Esophagus squamous epithelium (tissue), 5 donors: ENCODE measurements at regions not wholly inside any gene's neighbourhood (a gene's known extent, or its start where the extent isn't known, plus 50 kb on each side); places are given as distances from the start of the nearest gene placed in this dataset.

Experiments
- DNase-seq: peaks from one replicate; lab custom pipeline; 2025; lab: John Stamatoyannopoulos, UW
- H3K27ac ChIP-seq, 4 donors: fragments of 200-600 bp; sonication (generic); one replicate each; pipeline ENCODE4 v1.5.1; 2016 to 2019; ENCODE audit warnings: mild to moderate bottlenecking in 1 of 4
- H3K27me3 ChIP-seq, 4 donors: fragments of 200-600 bp; sonication (generic); 1 replicate in 3 of 4; 2 replicates in 1 of 4; pipeline versions ENCODE4 v1.5.1 to v1.6.0; 2017 to 2021; ENCODE audit warnings: antibody characterized with exemption in 1 of 4
- H3K36me3 ChIP-seq, 3 donors: fragments of 200-600 bp; sonication (generic); one replicate each; pipeline ENCODE4 v1.5.1; 2016 to 2019
- H3K4me1 ChIP-seq, 3 donors: fragments of 200-600 bp; sonication (generic); one replicate each; pipeline ENCODE4 v1.5.1; 2017 to 2019
- H3K4me3 ChIP-seq, 4 donors: fragments of 200-600 bp; sonication (generic); 1 replicate in 3 of 4; 2 replicates in 1 of 4; pipeline ENCODE4 v1.5.1; 2016 to 2019; ENCODE audit warnings: mild to moderate bottlenecking in 2 of 4, moderate library complexity in 1 of 4
- H3K9me3 ChIP-seq, 3 donors: fragments of 200-600 bp; sonication (generic); one replicate each; pipeline ENCODE4 v1.5.1; 2016 to 2019
- CTCF ChIP-seq, 6 experiments: fragments of 450-650 bp in 4 of 6; fragments of 200-600 bp in 2 of 6; sonication (generic) in 2 of 6; IDR thresholded peaks; one replicate each; pipeline ENCODE4 v1.5.1; 2016 to 2019; ENCODE audit warnings: antibody characterized with exemption in 6 of 6, mild to moderate bottlenecking in 4 of 6, moderate library complexity in 4 of 6
- POLR2A ChIP-seq, 4 donors: fragments of 450-650 bp; IDR thresholded peaks; one replicate each; pipeline ENCODE4 v1.6.1; 2017; ENCODE audit warnings: antibody characterized with exemption in 4 of 4, mild to moderate bottlenecking in 4 of 4, moderate library complexity in 3 of 4
- WGBS, 2 donors: methylation state at CpG; one replicate each; pipeline ENCODE4 v1.1.5; 2018; 5-methylcytosine and 5-hydroxymethylcytosine counted together
- intact Hi-C: fragments of 100-400 bp; cut with DNase I; formaldehyde crosslinking; loops from one replicate; pipeline ENCODE4 v1.15.0; 2022
- donor health status: DM: yes; HTN: yes; CAD: no.

- 90 to 100% methylated on average over 1 to 2 of the region's 9 CpGs for WGBS, 2 donors
- no peak for TF ChIP-seq CTCF (IDR thresholded peaks at IDR 0.05)
- no peak for TF ChIP-seq POLR2A (IDR thresholded peaks at IDR 0.05)
- intact Hi-C loops, result no loop called here
- DNase-seq, result no peak
- no peaks in the 10 kb centered on the region for H3K9me3 ChIP-seq
- H3K27ac ChIP-seq, result peak overlapping the region in 1 of 4 donors; percentile 18
- H3K4me1 ChIP-seq, result peaks cover 3 to 31% (median 10%) of the 10 kb centered on the region in 3 donors
- H3K36me3 ChIP-seq, result no peaks in the 10 kb centered on the region
- H3K4me3 ChIP-seq, result no peak overlapping the region
- H3K27me3 ChIP-seq, result peaks cover 0 to 16% (median 0%) of the 10 kb centered on the region in 4 donors
These were observed 113.0 kb downstream of the SIK1 start for GRCh38 chr21:43313939-43314405.

- no peaks in the 10 kb centered on the region for H3K36me3 ChIP-seq
- peak overlapping the region in 1 of 4 donors; percentile 19 for H3K27ac ChIP-seq
- TF ChIP-seq CTCF (IDR thresholded peaks at IDR 0.05) (no peak), POLR2A (IDR thresholded peaks at IDR 0.05) (no peak)
- intact Hi-C loops, result no loop called here
- H3K9me3 ChIP-seq, result no peaks in the 10 kb centered on the region
- peaks cover 0 to 16% (median 0%) of the 10 kb centered on the region in 4 donors for H3K27me3 ChIP-seq
- no peak overlapping the region for H3K4me3 ChIP-seq
- 84 to 87% methylated on average over 8 to 12 of the region's 20 CpGs for WGBS, 2 donors
- H3K4me1 ChIP-seq, result peaks cover 3 to 27% (median 10%) of the 10 kb centered on the region in 3 donors
- DNase-seq, result no peak
These were observed 113.6 kb downstream of the SIK1 start for GRCh38 chr21:43313221-43313938.

GRCh38 chr21:43312751-43313169, 114.2 kb downstream of the SIK1 start:
- Histone ChIP-seq H3K27ac (peak overlapping the region in 1 of 4 donors; percentile 71), H3K9me3 (no peaks in the 10 kb centered on the region), H3K36me3 (no peaks in the 10 kb centered on the region), H3K4me3 (no peak overlapping the region), H3K27me3 (peaks cover 0 to 16% (median 0%) of the 10 kb centered on the region in 4 donors), H3K4me1 (peaks cover 3 to 32% (median 10%) of the 10 kb centered on the region in 3 donors)
- TF ChIP-seq POLR2A (IDR thresholded peaks at IDR 0.05), result no peak
- TF ChIP-seq CTCF (IDR thresholded peaks at IDR 0.05), result no peak
- DNase-seq, result no peak
- intact Hi-C loops, result no loop called here
- 51 to 72% methylated on average over 2 to 6 of the region's 6 CpGs for WGBS, 2 donors

- H3K27ac ChIP-seq, result peak overlapping the region; percentile 64 to 74 (median 69)
- H3K9me3 ChIP-seq, result no peaks in the 10 kb centered on the region
- WGBS, 2 donors, result 36 to 47% methylated on average over 3 to 4 of the region's 4 CpGs
These were observed 114.9 kb downstream of the SIK1 start for GRCh38 chr21:43312011-43312410.

More at GRCh38 chr21:43312011-43312410, 114.9 kb downstream of the SIK1 start:
- intact Hi-C loops, result no loop called here
- H3K36me3 ChIP-seq, result no peaks in the 10 kb centered on the region
- H3K27me3 ChIP-seq, result peaks cover 0 to 16% (median 0%) of the 10 kb centered on the region in 4 donors
- no peak for DNase-seq
- TF ChIP-seq CTCF (IDR thresholded peaks at IDR 0.05), result no peak
- TF ChIP-seq POLR2A (IDR thresholded peaks at IDR 0.05), result no peak
- H3K4me3 ChIP-seq, result no peak overlapping the region
- H3K4me1 ChIP-seq, result peaks cover 3 to 40% (median 14%) of the 10 kb centered on the region in 3 donors
